ENCODE measurements at regions not wholly inside any gene's neighbourhood (a gene's known extent, or its start where the extent isn't known, plus 50 kb on each side); places are given as distances from the start of the nearest gene placed in this dataset.

GRCh38 chr11:121755906-121756305 is 303.1 kb upstream of the SORL1-AS1 start:
- TF ChIP-seq POLR2A (IDR thresholded peaks at IDR 0.05) (no peak), CTCF (IDR thresholded peaks at IDR 0.05) (no peak)
